GM12891 (cell line): ENCODE measurements at regions not wholly inside any gene's neighbourhood (a gene's known extent, or its start where the extent isn't known, plus 50 kb on each side); places are given as distances from the start of the nearest gene placed in this dataset.

Experiments used
- POLR2A ChIP-seq: IDR thresholded peaks from 2 replicates; pipeline ENCODE4 v1.6.1; 2011; ENCODE audit warnings: low read depth, low read length, control low read depth
- POLR2AphosphoS5 ChIP-seq: IDR thresholded peaks from 2 replicates; pipeline ENCODE4 v1.6.1; 2011; ENCODE audit warnings: low read depth, low read length, control low read depth
- POU2F2 ChIP-seq: IDR thresholded peaks from 2 replicates; pipeline ENCODE4 v1.6.1; 2011; ENCODE audit warnings: low read depth, mild to moderate bottlenecking, control low read depth, low read length, moderate library complexity
- SPI1 ChIP-seq: IDR thresholded peaks from 2 replicates; pipeline ENCODE4 v1.6.1; 2011; ENCODE audit warnings: low read depth, low read length, control low read depth
- TAF1 ChIP-seq: IDR thresholded peaks from 2 replicates; pipeline ENCODE4 v1.6.1; 2011; ENCODE audit warnings: low read depth, low read length, control low read depth

DNA sequence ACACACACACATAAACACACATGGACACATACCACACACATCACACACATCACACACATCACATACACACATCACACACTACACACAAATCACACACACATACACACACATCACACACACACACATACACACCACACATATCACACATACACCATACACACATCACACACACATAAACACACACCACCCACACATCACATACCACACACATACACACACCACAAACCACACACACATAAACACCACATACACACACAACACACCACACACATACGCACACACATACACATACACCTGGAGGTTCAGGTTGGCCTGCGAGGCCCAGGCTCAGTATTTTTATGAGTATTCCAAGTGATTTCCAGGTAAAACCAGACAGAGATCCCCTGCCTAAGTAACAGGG is 279.5 kb downstream of the FOXL1 start:
- TF ChIP-seq POLR2A (no peak), POLR2AphosphoS5 (no peak), POU2F2 (no peak), SPI1 (no peak), TAF1 (no peak)
